GM12892 (cell line): ENCODE measurements at regions not wholly inside any gene's neighbourhood (a gene's known extent, or its start where the extent isn't known, plus 50 kb on each side); places are given as distances from the start of the nearest gene placed in this dataset.

Experiments
- POLR2A ChIP-seq: IDR thresholded peaks from 2 replicates; pipeline ENCODE4 v1.6.1; 2011; ENCODE audit warnings: low read depth, low read length, control low read depth
- TAF1 ChIP-seq: IDR thresholded peaks from 2 replicates; pipeline ENCODE4 v1.6.1; 2011; ENCODE audit warnings: low read depth, mild to moderate bottlenecking, control low read depth, low read length, borderline replicate concordance

GRCh38 chr9:30997291-30997690 lies 1387.2 kb upstream of the ACO1 start:
- TF ChIP-seq POLR2A = no peak
- TF ChIP-seq TAF1 = no peak
